ENCODE measurements at regions not wholly inside any gene's neighbourhood (a gene's known extent, or its start where the extent isn't known, plus 50 kb on each side); places are given as distances from the start of the nearest gene placed in this dataset.

DNA sequence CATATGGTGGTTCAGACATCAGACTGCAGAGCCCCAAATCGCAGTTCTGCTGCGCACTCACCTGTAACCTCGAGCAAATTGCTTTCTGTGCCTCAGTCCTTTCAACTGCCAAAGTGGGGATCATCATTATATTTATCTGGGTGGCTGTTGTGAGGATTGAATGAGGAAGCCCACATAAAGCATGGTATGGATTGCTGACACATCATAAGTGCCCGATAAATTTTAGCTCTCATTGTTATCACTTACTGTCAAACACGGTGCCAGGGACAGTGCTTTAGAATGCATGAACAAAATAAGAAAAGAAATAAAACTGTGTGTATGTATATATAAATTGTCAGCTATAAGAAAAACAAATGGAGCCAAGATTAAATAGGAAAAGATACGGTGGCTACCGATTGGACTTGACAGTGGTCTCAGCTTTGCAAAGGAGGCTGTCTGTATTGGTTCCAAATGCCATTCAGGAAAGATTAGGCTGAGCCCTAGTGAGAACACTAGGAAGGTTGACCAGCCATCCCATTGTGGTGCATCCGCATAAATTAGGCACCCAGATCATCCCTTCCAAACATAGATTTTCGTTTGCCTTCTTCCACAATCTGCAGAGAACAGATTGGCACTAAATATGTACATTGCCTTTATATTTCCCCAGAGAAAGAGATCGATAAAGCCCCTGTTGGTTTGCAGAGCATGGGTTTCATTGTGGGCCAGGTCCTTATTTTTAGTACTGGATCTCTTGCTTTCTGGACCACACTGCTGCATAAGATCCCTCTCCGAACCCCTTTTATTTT lies 91.8 kb upstream of the KAZN start:
- H3K27me3 ChIP-seq (ENCODE audit: control insufficient read depth in 3 of 3, insufficient read depth in 3 of 3, low read length in 3 of 3), result peaks cover 0 to 8% (median 0%) of the 10 kb centered on the region in 3 donors
- no peak overlapping the region for H3K4me3 ChIP-seq (ENCODE audit: low read depth in 1 of 3, low read length in 3 of 3)
- no peaks in the 10 kb centered on the region for H3K36me3 ChIP-seq (ENCODE audit: control insufficient read depth in 3 of 3, insufficient read depth in 2 of 3, low read depth in 1 of 3, low read length in 3 of 3)
- DNase-seq (no peak), FAIRE-seq (no peak)
- WGBS, 3 donors, result 81 to 90% (median 89%) methylated on average over 11 of the region's 11 CpGs
- H3K4me1 ChIP-seq (ENCODE audit: control insufficient read depth in 3 of 3, insufficient read depth in 2 of 3, low read depth in 1 of 3, low read length in 2 of 3), result no peaks in the 10 kb centered on the region
- peak overlapping the region in 1 of 3 donors; percentile 33 for H3K27ac ChIP-seq (ENCODE audit: low read depth in 1 of 3, low read length in 2 of 3)
- H3K9me3 ChIP-seq (ENCODE audit: control insufficient read depth in 2 of 2, insufficient read depth in 1 of 2, low read depth in 1 of 2, low read length in 1 of 2), result no peaks in the 10 kb centered on the region

DNA sequence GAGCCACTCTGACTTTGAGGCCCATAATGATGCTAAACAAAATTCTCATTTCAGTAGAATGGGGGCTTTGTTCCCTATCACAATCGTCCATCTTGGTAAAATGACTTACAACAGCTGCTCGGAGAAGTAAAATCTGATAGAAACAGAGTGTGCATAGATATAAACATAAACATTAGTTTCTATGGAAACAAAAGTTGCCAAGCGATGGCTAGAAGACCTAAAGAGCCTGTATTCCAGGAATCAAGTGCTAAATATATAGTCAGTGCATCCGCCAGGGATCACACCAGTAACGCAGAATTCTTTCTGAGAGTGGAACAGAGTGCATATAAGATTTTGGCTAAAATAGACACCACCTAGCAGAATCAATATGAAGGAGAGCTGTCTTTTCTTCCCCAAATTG lies 91.2 kb upstream of the KAZN start:
- H3K27ac ChIP-seq (ENCODE audit: low read depth in 1 of 3, low read length in 2 of 3), result peak overlapping the region in 1 of 3 donors; percentile 33
- no peaks in the 10 kb centered on the region for H3K9me3 ChIP-seq (ENCODE audit: control insufficient read depth in 2 of 2, insufficient read depth in 1 of 2, low read depth in 1 of 2, low read length in 1 of 2)
- 50 to 64% (median 63%) methylated on average over 5 of the region's 5 CpGs for WGBS, 3 donors
- no peaks in the 10 kb centered on the region for H3K4me1 ChIP-seq (ENCODE audit: control insufficient read depth in 3 of 3, insufficient read depth in 2 of 3, low read depth in 1 of 3, low read length in 2 of 3)
- H3K36me3 ChIP-seq (ENCODE audit: control insufficient read depth in 3 of 3, insufficient read depth in 2 of 3, low read depth in 1 of 3, low read length in 3 of 3), result no peaks in the 10 kb centered on the region
- H3K27me3 ChIP-seq (ENCODE audit: control insufficient read depth in 3 of 3, insufficient read depth in 3 of 3, low read length in 3 of 3), result peaks cover 0 to 8% (median 0%) of the 10 kb centered on the region in 3 donors
- no peak overlapping the region for H3K4me3 ChIP-seq (ENCODE audit: low read depth in 1 of 3, low read length in 3 of 3)
- FAIRE-seq (no peak), DNase-seq (peak in 1 of 2 donors; percentile 42)

DNA sequence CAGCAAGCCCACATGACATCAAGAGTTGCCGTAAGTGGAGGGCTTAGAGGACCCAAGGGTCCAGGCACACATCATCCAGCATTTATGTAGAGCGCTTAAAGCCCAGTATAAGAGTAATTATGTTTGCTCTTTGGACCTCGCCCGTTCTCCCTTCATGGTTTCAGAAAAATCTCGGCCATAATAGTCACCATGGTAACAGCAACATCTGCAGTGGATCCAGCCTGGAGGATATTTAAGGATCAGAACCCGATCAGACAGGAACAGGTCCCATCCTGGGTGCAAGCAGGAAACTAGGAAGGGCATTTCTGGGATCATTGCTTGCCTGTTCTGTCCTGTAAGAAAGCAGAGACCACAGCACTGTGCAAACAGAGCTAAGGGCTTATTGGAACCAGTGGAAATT lies 89.9 kb upstream of the KAZN start:
- no peak overlapping the region for H3K4me3 ChIP-seq (ENCODE audit: low read depth in 1 of 3, low read length in 3 of 3)
- no peaks in the 10 kb centered on the region for H3K4me1 ChIP-seq (ENCODE audit: control insufficient read depth in 3 of 3, insufficient read depth in 2 of 3, low read depth in 1 of 3, low read length in 2 of 3)
- H3K27me3 ChIP-seq (ENCODE audit: control insufficient read depth in 3 of 3, insufficient read depth in 3 of 3, low read length in 3 of 3), result peaks cover 0 to 6% (median 0%) of the 10 kb centered on the region in 3 donors
- FAIRE-seq, result no peak
- H3K27ac ChIP-seq (ENCODE audit: low read depth in 1 of 3, low read length in 2 of 3), result no peak overlapping the region
- no peak for DNase-seq
- 64 to 75% (median 72%) methylated on average over 6 of the region's 6 CpGs for WGBS, 3 donors
- H3K36me3 ChIP-seq (ENCODE audit: control insufficient read depth in 3 of 3, insufficient read depth in 2 of 3, low read depth in 1 of 3, low read length in 3 of 3), result no peaks in the 10 kb centered on the region
- no peaks in the 10 kb centered on the region for H3K9me3 ChIP-seq (ENCODE audit: control insufficient read depth in 2 of 2, insufficient read depth in 1 of 2, low read depth in 1 of 2, low read length in 1 of 2)

DNA sequence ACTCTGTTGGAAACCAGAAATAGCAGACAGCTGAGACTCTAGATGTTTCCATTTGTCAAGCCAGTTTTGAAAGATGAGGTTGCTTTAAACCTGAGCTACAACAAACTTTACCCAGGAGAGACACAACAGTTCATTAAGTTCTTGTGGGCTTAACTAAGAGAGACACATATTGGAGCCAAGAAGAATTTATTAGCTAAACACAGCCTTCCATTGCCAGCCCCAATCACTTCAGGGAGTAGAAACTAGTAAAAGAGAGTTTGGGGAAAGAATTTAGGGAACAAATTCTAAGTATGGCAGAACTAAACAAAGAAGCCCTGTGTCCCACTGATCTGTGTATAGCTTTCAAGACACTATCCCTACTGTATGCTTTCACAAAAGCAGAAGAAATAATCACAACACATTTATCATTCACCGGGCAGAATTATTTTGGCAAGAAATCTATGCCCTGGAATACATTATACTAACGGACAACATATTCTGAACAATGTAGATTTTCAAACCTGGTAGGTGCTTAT lies 87.3 kb upstream of the KAZN start:
- Histone ChIP-seq H3K9me3 (ENCODE audit: control insufficient read depth in 2 of 2, insufficient read depth in 1 of 2, low read depth in 1 of 2, low read length in 1 of 2) (no peaks in the 10 kb centered on the region), H3K27ac (ENCODE audit: low read depth in 1 of 3, low read length in 2 of 3) (peak overlapping the region in 1 of 3 donors; percentile 18), H3K36me3 (ENCODE audit: control insufficient read depth in 3 of 3, insufficient read depth in 2 of 3, low read depth in 1 of 3, low read length in 3 of 3) (no peaks in the 10 kb centered on the region), H3K4me3 (ENCODE audit: low read depth in 1 of 3, low read length in 3 of 3) (no peak overlapping the region), H3K4me1 (ENCODE audit: control insufficient read depth in 3 of 3, insufficient read depth in 2 of 3, low read depth in 1 of 3, low read length in 2 of 3) (no peaks in the 10 kb centered on the region), H3K27me3 (ENCODE audit: control insufficient read depth in 3 of 3, insufficient read depth in 3 of 3, low read length in 3 of 3) (no peaks in the 10 kb centered on the region)
- FAIRE-seq, result no peak
- no peak for DNase-seq
- 73 to 85% (median 85%) methylated on average over 2 of the region's 2 CpGs for WGBS, 3 donors

DNA sequence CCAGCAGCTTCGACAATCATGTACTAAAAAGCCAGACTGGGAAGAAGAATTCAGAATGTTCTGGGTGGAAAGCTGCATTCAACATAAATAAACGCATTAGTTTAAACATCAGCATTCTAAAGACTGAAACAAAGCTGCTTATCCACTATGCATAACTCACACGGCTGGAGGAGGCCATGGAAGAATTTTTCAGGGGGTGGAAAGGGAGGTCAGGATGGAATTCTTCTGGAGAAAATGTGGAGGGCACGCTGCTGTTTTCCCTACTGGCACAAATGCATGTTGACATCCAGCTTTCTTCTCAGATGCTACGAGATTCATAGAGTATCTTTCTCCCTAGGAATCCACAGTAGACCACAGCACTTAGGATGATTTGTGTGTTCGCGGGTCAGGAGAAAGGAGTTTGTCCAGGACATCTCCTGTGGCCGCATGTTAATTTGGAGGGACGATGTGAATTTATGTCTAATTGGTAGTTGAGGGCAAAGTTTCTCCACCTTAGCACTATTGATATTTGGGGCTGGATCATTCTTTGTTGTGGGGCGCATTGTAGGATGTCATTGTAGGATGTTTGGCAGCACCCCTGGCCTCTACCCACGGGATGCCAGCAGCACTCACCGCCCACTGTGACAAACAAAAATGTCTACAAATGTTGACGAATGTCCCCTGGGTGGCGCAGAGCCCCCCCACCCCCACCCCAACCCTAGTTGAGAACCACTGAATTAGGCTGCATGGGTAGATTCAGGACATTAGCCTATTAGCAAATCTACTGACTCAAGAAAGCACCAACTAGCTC lies 86.5 kb upstream of the KAZN start:
- H3K4me3 ChIP-seq (ENCODE audit: low read depth in 1 of 3, low read length in 3 of 3), result no peak overlapping the region
- H3K4me1 ChIP-seq (ENCODE audit: control insufficient read depth in 3 of 3, insufficient read depth in 2 of 3, low read depth in 1 of 3, low read length in 2 of 3), result no peaks in the 10 kb centered on the region
- H3K27ac ChIP-seq (ENCODE audit: low read depth in 1 of 3, low read length in 2 of 3), result peak overlapping the region in 1 of 3 donors; percentile 28
- no peaks in the 10 kb centered on the region for H3K36me3 ChIP-seq (ENCODE audit: control insufficient read depth in 3 of 3, insufficient read depth in 2 of 3, low read depth in 1 of 3, low read length in 3 of 3)
- FAIRE-seq (no peak), DNase-seq (peak in 1 of 2 donors; percentile 13)
- H3K27me3 ChIP-seq (ENCODE audit: control insufficient read depth in 3 of 3, insufficient read depth in 3 of 3, low read length in 3 of 3), result no peaks in the 10 kb centered on the region
- H3K9me3 ChIP-seq (ENCODE audit: control insufficient read depth in 2 of 2, insufficient read depth in 1 of 2, low read depth in 1 of 2, low read length in 1 of 2), result no peaks in the 10 kb centered on the region
- 72 to 82% (median 80%) methylated on average over 14 of the region's 14 CpGs for WGBS, 3 donors

DNA sequence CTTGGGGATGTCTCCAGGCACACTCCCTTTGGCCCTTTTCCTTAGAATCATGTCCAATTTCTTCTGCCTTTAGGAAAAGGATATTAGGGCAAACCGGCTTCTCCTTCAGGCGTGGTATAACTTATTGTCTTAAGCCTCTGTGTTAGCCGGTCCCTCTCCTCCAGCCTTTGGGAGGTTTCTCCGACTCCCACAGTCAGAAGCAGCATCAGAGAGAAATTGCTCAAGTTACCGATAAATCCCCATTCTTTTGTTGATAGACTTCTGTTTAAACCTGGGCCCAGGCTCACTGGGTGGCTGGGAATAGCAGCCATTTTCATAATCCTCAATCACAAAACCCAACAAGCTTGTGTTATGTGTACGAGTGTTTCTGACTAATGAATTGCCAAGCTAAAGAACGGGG lies 85.4 kb upstream of the KAZN start:
- DNase-seq (no peak), FAIRE-seq (no peak)
- no peaks in the 10 kb centered on the region for H3K27me3 ChIP-seq (ENCODE audit: control insufficient read depth in 3 of 3, insufficient read depth in 3 of 3, low read length in 3 of 3)
- 78 to 91% (median 88%) methylated on average over 7 of the region's 7 CpGs for WGBS, 3 donors
- H3K4me3 ChIP-seq (ENCODE audit: low read depth in 1 of 3, low read length in 3 of 3), result no peak overlapping the region
- no peaks in the 10 kb centered on the region for H3K9me3 ChIP-seq (ENCODE audit: control insufficient read depth in 2 of 2, insufficient read depth in 1 of 2, low read depth in 1 of 2, low read length in 1 of 2)
- no peaks in the 10 kb centered on the region for H3K4me1 ChIP-seq (ENCODE audit: control insufficient read depth in 3 of 3, insufficient read depth in 2 of 3, low read depth in 1 of 3, low read length in 2 of 3)
- no peaks in the 10 kb centered on the region for H3K36me3 ChIP-seq (ENCODE audit: control insufficient read depth in 3 of 3, insufficient read depth in 2 of 3, low read depth in 1 of 3, low read length in 3 of 3)
- H3K27ac ChIP-seq (ENCODE audit: low read depth in 1 of 3, low read length in 2 of 3), result no peak overlapping the region

DNA sequence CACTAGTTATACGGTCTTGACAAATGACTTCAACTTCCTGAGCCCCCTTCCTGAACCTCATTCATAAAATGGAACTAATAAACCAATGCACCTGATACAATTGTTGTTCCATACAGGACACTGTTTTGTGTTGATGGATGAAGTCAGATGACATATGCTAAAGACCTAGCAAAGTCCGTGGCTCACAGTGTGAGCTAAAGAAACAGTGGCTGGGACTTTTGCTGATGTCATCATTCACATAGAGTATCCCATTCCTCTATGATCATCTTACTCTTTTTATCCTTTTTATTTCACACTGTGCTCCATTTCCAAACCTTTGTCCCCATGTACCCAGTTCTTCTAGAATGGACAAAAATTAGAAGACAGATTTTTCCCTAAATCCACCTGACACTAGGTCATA lies 83.7 kb upstream of the KAZN start:
- FAIRE-seq (no peak), DNase-seq (no peak)
- Histone ChIP-seq H3K4me3 (ENCODE audit: low read depth in 1 of 3, low read length in 3 of 3) (no peak overlapping the region), H3K9me3 (ENCODE audit: control insufficient read depth in 2 of 2, insufficient read depth in 1 of 2, low read depth in 1 of 2, low read length in 1 of 2) (no peaks in the 10 kb centered on the region), H3K27ac (ENCODE audit: low read depth in 1 of 3, low read length in 2 of 3) (no peak overlapping the region), H3K27me3 (ENCODE audit: control insufficient read depth in 3 of 3, insufficient read depth in 3 of 3, low read length in 3 of 3) (no peaks in the 10 kb centered on the region), H3K36me3 (ENCODE audit: control insufficient read depth in 3 of 3, insufficient read depth in 2 of 3, low read depth in 1 of 3, low read length in 3 of 3) (no peaks in the 10 kb centered on the region), H3K4me1 (ENCODE audit: control insufficient read depth in 3 of 3, insufficient read depth in 2 of 3, low read depth in 1 of 3, low read length in 2 of 3) (no peaks in the 10 kb centered on the region)
- 59 to 96% (median 75%) methylated on average over 2 of the region's 2 CpGs for WGBS, 3 donors

DNA sequence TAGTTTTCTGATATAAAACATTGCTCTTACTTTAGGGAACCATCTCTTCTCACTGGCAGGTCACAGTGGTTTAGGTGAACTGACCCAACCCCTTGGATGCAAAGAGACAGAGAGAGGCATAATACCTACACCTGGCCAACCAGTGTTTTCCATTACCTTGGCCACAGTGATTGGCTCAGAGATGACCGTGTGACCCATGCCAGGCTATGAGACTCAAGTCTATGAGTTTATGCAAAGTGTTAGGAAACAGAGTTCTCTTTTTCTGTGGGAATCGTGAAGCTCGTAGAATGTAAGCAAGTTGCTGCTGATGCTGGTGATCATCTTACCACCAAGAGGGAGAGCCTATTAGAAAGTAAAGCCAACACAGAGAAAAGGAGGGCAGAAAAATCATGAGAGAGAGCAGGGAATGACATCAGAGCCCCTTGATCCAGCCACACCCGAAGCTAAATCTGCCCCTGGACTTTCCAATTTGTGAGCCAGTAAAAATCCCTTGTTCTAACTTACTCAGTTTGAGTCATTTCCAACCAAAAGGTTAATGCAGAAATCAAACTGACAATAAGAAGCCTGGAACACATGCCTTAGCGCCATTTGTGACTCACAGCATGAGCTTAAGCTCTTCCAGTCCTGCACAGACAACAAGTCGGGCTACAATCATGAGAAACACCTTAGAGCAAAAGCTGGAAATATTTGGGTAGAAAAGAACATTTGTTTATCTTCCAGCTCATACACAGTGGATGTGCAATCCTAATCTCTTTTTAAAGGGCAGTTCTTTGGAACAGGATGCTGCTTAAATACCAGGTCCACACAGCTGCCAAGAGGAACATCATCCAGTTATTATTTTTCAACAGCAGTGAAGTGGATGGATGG lies 81.3 kb upstream of the KAZN start:
- DNase-seq (no peak), FAIRE-seq (no peak)
- WGBS, 3 donors, result 70 to 90% (median 87%) methylated on average over 6 of the region's 6 CpGs
- H3K36me3 ChIP-seq (ENCODE audit: control insufficient read depth in 3 of 3, insufficient read depth in 2 of 3, low read depth in 1 of 3, low read length in 3 of 3), result no peaks in the 10 kb centered on the region
- H3K4me1 ChIP-seq (ENCODE audit: control insufficient read depth in 3 of 3, insufficient read depth in 2 of 3, low read depth in 1 of 3, low read length in 2 of 3), result no peaks in the 10 kb centered on the region
- H3K9me3 ChIP-seq (ENCODE audit: control insufficient read depth in 2 of 2, insufficient read depth in 1 of 2, low read depth in 1 of 2, low read length in 1 of 2), result no peaks in the 10 kb centered on the region
- no peak overlapping the region for H3K4me3 ChIP-seq (ENCODE audit: low read depth in 1 of 3, low read length in 3 of 3)
- H3K27me3 ChIP-seq (ENCODE audit: control insufficient read depth in 3 of 3, insufficient read depth in 3 of 3, low read length in 3 of 3), result no peaks in the 10 kb centered on the region
- H3K27ac ChIP-seq (ENCODE audit: low read depth in 1 of 3, low read length in 2 of 3), result peak overlapping the region in 1 of 3 donors; percentile 43

Data from small intestine (tissue), 7 donors.